ENCODE measurements at regions not wholly inside any gene's neighbourhood (a gene's known extent, or its start where the extent isn't known, plus 50 kb on each side); places are given as distances from the start of the nearest gene placed in this dataset.

GRCh38 chrX:9317176-9317575, 147.7 kb upstream of the TBL1X start:
- no peak for DNase-seq (ENCODE audit: low spot score)

GRCh38 chrX:9318213-9318612, 146.6 kb upstream of the TBL1X start:
- DNase-seq (ENCODE audit: low spot score): no peak

GRCh38 chrX:9318766-9319165, 146.1 kb upstream of the TBL1X start:
- DNase-seq (ENCODE audit: low spot score): no peak

- no peak for DNase-seq (ENCODE audit: low spot score)
These were observed 143.9 kb upstream of the TBL1X start for GRCh38 chrX:9320940-9321339.

GRCh38 chrX:9324676-9325075, 140.2 kb upstream of the TBL1X start:
- DNase-seq (ENCODE audit: low spot score): no peak

- DNase-seq (ENCODE audit: low spot score): no peak
These were observed 138.5 kb upstream of the TBL1X start for GRCh38 chrX:9326369-9326768.

GRCh38 chrX:9327086-9327746, 137.6 kb upstream of the TBL1X start:
- DNase-seq (ENCODE audit: low spot score): no peak

- DNase-seq (ENCODE audit: low spot score): no peak
These were observed 137.1 kb upstream of the TBL1X start for GRCh38 chrX:9327747-9328145.

- no peak for DNase-seq (ENCODE audit: low spot score)
These were observed 135.8 kb upstream of the TBL1X start for GRCh38 chrX:9329056-9329455.

- no peak for DNase-seq (ENCODE audit: low spot score)
These were observed 134.4 kb upstream of the TBL1X start for GRCh38 chrX:9330249-9330982.

GRCh38 chrX:9333873-9334560, 130.8 kb upstream of the TBL1X start:
- no peak for DNase-seq (ENCODE audit: low spot score)

GRCh38 chrX:9335251-9335650, 129.6 kb upstream of the TBL1X start:
- no peak for DNase-seq (ENCODE audit: low spot score)

- DNase-seq (ENCODE audit: low spot score): no peak
These were observed 128.4 kb upstream of the TBL1X start for GRCh38 chrX:9336456-9336855.

GRCh38 chrX:9337046-9337445, 127.8 kb upstream of the TBL1X start:
- DNase-seq (ENCODE audit: low spot score): no peak

- no peak for DNase-seq (ENCODE audit: low spot score)
These were observed 125.9 kb upstream of the TBL1X start for GRCh38 chrX:9338986-9339385.

- no peak for DNase-seq (ENCODE audit: low spot score)
These were observed 125.0 kb upstream of the TBL1X start for GRCh38 chrX:9339603-9340491.

GRCh38 chrX:9340598-9341290, 124.1 kb upstream of the TBL1X start:
- DNase-seq (ENCODE audit: low spot score): no peak

- peak; percentile 43 for DNase-seq (ENCODE audit: low spot score)
These were observed 123.3 kb upstream of the TBL1X start for GRCh38 chrX:9341291-9342201.

GRCh38 chrX:9342561-9343051, 122.3 kb upstream of the TBL1X start:
- peak; percentile 81 for DNase-seq (ENCODE audit: low spot score)

- DNase-seq (ENCODE audit: low spot score): no peak
These were observed 120.9 kb upstream of the TBL1X start for GRCh38 chrX:9343971-9344370.

All from COLO829 (cell line).